ENCODE measurements at regions not wholly inside any gene's neighbourhood (a gene's known extent, or its start where the extent isn't known, plus 50 kb on each side); places are given as distances from the start of the nearest gene placed in this dataset.

DNA sequence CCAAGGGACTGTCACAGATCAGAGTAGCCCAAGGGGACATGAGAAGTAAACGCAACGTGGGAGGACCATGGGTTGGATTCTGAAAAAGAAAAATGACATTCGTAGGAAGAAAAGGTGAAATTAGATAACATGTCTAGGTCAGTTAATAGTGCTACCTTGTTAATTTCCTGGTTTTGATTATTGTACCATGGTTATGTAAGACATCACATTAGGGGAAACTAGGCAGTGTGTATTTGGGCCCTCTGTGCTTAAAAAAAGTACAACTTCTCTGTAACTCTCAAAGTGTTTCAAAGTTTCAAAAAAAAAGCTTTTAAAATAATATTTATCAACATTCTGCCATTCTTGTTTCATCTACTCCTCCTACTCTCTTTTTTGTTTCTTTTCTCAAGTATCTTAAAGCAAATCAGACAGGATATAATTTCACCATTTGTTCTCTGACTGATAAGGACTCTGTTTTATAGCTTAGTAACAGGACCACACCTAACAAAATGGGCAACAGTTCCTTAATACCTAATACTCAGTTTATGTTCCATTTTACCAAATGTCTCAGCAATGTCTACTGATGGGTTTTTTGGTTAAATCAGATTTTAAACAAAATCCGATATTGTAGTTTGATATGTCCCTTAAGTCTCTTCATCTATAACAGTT is 97.1 kb upstream of the PLCB4 start:
- TF ChIP-seq POLR2A (IDR thresholded peaks at IDR 0.05; ENCODE audit: low read depth), result no peak
- TF ChIP-seq EP300 (IDR thresholded peaks at IDR 0.05), result no peak
- no peak for TF ChIP-seq CTCF (IDR thresholded peaks at IDR 0.05)
- no peak for TF ChIP-seq POLR2AphosphoS5 (IDR thresholded peaks at IDR 0.05)

Measured in esophagus muscularis mucosa (tissue), 4 donors.